Mesenchymal stem cell (in vitro differentiated cells and primary cell): ENCODE measurements at regions not wholly inside any gene's neighbourhood (a gene's known extent, or its start where the extent isn't known, plus 50 kb on each side); places are given as distances from the start of the nearest gene placed in this dataset.
"Not testable (repeated sequence)": the region's sequence is repeated elsewhere in the genome, so short reads cannot be mapped to it uniquely, and the experiment has no call there.

ENCODE experiments used
- DNase-seq: peaks from one replicate; pipeline ENCODE4 v3.0.0-alpha.2; 2013
- H2AFZ ChIP-seq: one replicate; pipeline ENCODE4 v1.6.1; 2013; ENCODE audit warnings: low read depth, mild to moderate bottlenecking, control low read depth, inconsistent platforms, low read length, moderate library complexity
- H2AK5ac ChIP-seq: 2 replicates; pipeline ENCODE4 v1.6.1; 2013; ENCODE audit warnings: low read length, moderate library complexity, mild to moderate bottlenecking, inconsistent platforms; ENCODE audit not compliant: severe bottlenecking
- H2BK120ac ChIP-seq: one replicate; pipeline ENCODE4 v1.6.1; 2013; ENCODE audit warnings: low read depth, mild to moderate bottlenecking, inconsistent platforms, low read length, moderate library complexity
- H2BK12ac ChIP-seq, 2 experiments: one replicate each; pipeline ENCODE4 v1.6.1; 2013; ENCODE audit warnings: inconsistent platforms in 2 of 2, low read length in 2 of 2, mild to moderate bottlenecking in 2 of 2, moderate library complexity in 2 of 2, control low read depth in 1 of 2
- H2BK15ac ChIP-seq: one replicate; pipeline ENCODE4 v1.6.1; 2013; ENCODE audit warnings: mild to moderate bottlenecking, low read depth, inconsistent platforms; ENCODE audit not compliant: poor library complexity, severe bottlenecking
- H2BK5ac ChIP-seq: 2 replicates; pipeline ENCODE4 v1.6.1; 2013; ENCODE audit warnings: low read depth, mild to moderate bottlenecking, low read length, control low read depth, inconsistent platforms; ENCODE audit not compliant: poor library complexity, severe bottlenecking
- H3K14ac ChIP-seq, 2 experiments: one replicate each; pipeline ENCODE4 v1.6.1; 2013; ENCODE audit warnings: inconsistent platforms in 2 of 2, low read length in 2 of 2, control low read depth in 1 of 2, mild to moderate bottlenecking in 1 of 2, moderate library complexity in 1 of 2
- H3K18ac ChIP-seq, 2 experiments: one replicate each; pipeline ENCODE4 v1.6.1; 2013; ENCODE audit warnings: inconsistent platforms in 2 of 2, low read length in 2 of 2, control low read depth in 1 of 2, low read depth in 1 of 2, mild to moderate bottlenecking in 1 of 2
- H3K23ac ChIP-seq, 2 experiments: one replicate each; pipeline ENCODE4 v1.6.1; 2013; ENCODE audit warnings: inconsistent platforms in 2 of 2, low read length in 2 of 2, mild to moderate bottlenecking in 2 of 2, moderate library complexity in 2 of 2, control low read depth in 1 of 2
- H3K27ac ChIP-seq: 2 replicates; pipeline ENCODE4 v1.5.1; 2013; ENCODE audit warnings: mild to moderate bottlenecking, moderate library complexity, low read length, control low read depth, inconsistent platforms; ENCODE audit not compliant: poor library complexity, severe bottlenecking
- H3K27me3 ChIP-seq, 2 experiments: 2 replicates each; pipeline versions ENCODE4 v1.6.1 to v1.7.0; 2013; ENCODE audit warnings: low read length in 2 of 2, mild to moderate bottlenecking in 2 of 2, moderate library complexity in 2 of 2, control low read depth in 1 of 2, inconsistent platforms in 1 of 2; ENCODE audit not compliant: control insufficient read depth in 1 of 2, insufficient read depth in 1 of 2
- H3K36me3 ChIP-seq, 2 experiments: 2 replicates each; pipeline versions ENCODE4 v1.6.1 to v1.7.0; 2013; ENCODE audit warnings: low read length in 2 of 2, control low read depth in 1 of 2, inconsistent platforms in 1 of 2, low read depth in 1 of 2, mild to moderate bottlenecking in 1 of 2; ENCODE audit not compliant: insufficient read depth in 2 of 2, control insufficient read depth in 1 of 2
- H3K4ac ChIP-seq, 2 experiments: one replicate each; pipeline ENCODE4 v1.6.1; 2013; ENCODE audit warnings: inconsistent platforms in 2 of 2, low read length in 2 of 2, mild to moderate bottlenecking in 2 of 2, moderate library complexity in 2 of 2, control low read depth in 1 of 2, low read depth in 1 of 2
- H3K4me1 ChIP-seq: 2 replicates; pipeline ENCODE4 v1.6.1; 2013; ENCODE audit warnings: low read depth, low read length, control low read depth; ENCODE audit not compliant: control insufficient read depth, insufficient read depth
- H3K4me2 ChIP-seq: 2 replicates; pipeline ENCODE4 v1.6.1; 2013; ENCODE audit warnings: low read length, mild to moderate bottlenecking, inconsistent platforms; ENCODE audit not compliant: poor library complexity, severe bottlenecking
- H3K4me3 ChIP-seq, 2 experiments: 2 replicates each; pipeline versions ENCODE4 v1.5.1 to v1.7.0; 2013; ENCODE audit warnings: low read length in 2 of 2, mild to moderate bottlenecking in 2 of 2, control low read depth in 1 of 2, low read depth in 1 of 2; ENCODE audit not compliant: insufficient read depth in 1 of 2
- H3K79me1 ChIP-seq: replicated peaks from 2 replicates; pipeline ENCODE4 v1.6.1; 2013; ENCODE audit warnings: mild to moderate bottlenecking, control low read depth, low read length, inconsistent platforms; ENCODE audit not compliant: poor library complexity, severe bottlenecking
- H3K9ac ChIP-seq: 2 replicates; pipeline ENCODE4 v1.7.0; 2013; ENCODE audit warnings: mild to moderate bottlenecking, low read length, moderate library complexity
- H3K9me3 ChIP-seq: 2 replicates; pipeline ENCODE4 v1.7.0; 2013; ENCODE audit warnings: mild to moderate bottlenecking, low read length; ENCODE audit not compliant: control insufficient read depth
- H4K8ac ChIP-seq: one replicate; pipeline ENCODE4 v1.6.1; 2013; ENCODE audit warnings: inconsistent platforms, mild to moderate bottlenecking, low read length, moderate library complexity
- H4K91ac ChIP-seq: one replicate; pipeline ENCODE4 v1.6.1; 2013; ENCODE audit warnings: mild to moderate bottlenecking, low read length, inconsistent platforms
- WGBS: methylation state at CpG from one replicate; pipeline ENCODE4 v1.1.7; 2013; ENCODE audit warnings: mixed read lengths; 5-methylcytosine and 5-hydroxymethylcytosine counted together

DNA sequence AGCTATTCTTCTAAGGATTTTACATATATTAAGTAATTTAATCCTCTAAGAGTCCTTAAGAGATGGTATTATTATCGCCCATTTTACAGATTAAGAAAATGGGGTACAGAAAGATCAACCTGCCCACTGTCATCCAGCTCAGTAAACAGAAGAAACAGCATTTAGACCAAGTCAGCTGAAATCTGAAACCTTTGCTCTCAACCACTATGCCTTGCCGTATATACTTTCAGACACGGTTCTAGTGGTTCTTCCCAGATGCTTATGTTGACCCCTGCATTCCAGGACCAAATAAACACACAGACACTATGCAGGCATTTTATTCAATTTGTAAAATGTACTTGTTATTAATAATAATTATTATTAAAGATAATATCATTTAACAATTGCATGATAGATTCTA lies 854.8 kb downstream of the KCNJ2 start:
- H3K4me1 ChIP-seq: peaks cover 3% of the 10 kb centered on the region

DNA sequence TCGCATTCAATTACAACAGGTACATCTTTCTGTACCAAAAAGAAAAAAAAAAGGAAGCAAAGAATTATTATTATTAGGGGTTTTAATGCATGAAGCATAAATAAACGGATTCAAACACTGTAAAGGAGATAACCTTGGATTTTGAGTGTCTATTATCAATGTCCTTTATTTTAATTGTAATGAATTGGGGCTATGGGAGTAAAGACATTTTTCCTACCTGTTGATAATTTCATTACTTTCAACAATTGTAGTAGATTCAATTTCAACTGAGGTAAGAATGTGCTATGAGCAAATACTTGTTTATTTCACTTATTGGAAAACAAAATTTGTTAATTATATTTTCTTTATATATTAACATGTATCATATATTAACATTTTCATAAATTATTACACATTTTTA lies 855.6 kb downstream of the KCNJ2 start:
- no peak overlapping the region for H3K27ac ChIP-seq
- H3K18ac ChIP-seq: no peak overlapping the region
- no peak overlapping the region for H3K23ac ChIP-seq
- H3K4ac ChIP-seq: no peak overlapping the region
- no peak overlapping the region for H2BK120ac ChIP-seq
- H3K36me3 ChIP-seq: no peaks in the 10 kb centered on the region
- H3K14ac ChIP-seq: no peak overlapping the region
- no peak overlapping the region for H2BK5ac ChIP-seq
- no peak overlapping the region for H2AFZ ChIP-seq
- WGBS: 83% methylated on average over 1 of the region's 2 CpGs
- no peak overlapping the region for H3K4me2 ChIP-seq
- H3K9me3 ChIP-seq: peaks cover 5% of the 10 kb centered on the region
- DNase-seq: no peak
- no peaks in the 10 kb centered on the region for H3K79me1 ChIP-seq
- no peaks in the 10 kb centered on the region for H3K27me3 ChIP-seq
- no peak overlapping the region for H2AK5ac ChIP-seq
- no peak overlapping the region for H2BK12ac ChIP-seq
- H3K4me1 ChIP-seq: peaks cover 3% of the 10 kb centered on the region
- no peak overlapping the region for H3K9ac ChIP-seq
- no peak overlapping the region for H3K4me3 ChIP-seq
- no peak overlapping the region for H2BK15ac ChIP-seq
- no peak overlapping the region for H4K8ac ChIP-seq
- H4K91ac ChIP-seq: no peak overlapping the region

More for the DNA sequence above, 854.8 kb downstream of the KCNJ2 start:
- Histone ChIP-seq H3K23ac (no peak overlapping the region), H3K4me2 (no peak overlapping the region), H3K79me1 (no peaks in the 10 kb centered on the region), H3K27ac (no peak overlapping the region), H3K36me3 (no peaks in the 10 kb centered on the region), H2AFZ (no peak overlapping the region), H2BK120ac (no peak overlapping the region), H4K8ac (no peak overlapping the region), H3K9me3 (peaks cover 5% of the 10 kb centered on the region), H2BK12ac (no peak overlapping the region), H3K27me3 (no peaks in the 10 kb centered on the region), H3K18ac (no peak overlapping the region), H3K4ac (no peak overlapping the region), H3K14ac (no peak overlapping the region), H2BK5ac (no peak overlapping the region), H3K4me3 (no peak overlapping the region), H2BK15ac (no peak overlapping the region), H4K91ac (no peak overlapping the region), H3K9ac (no peak overlapping the region), H2AK5ac (no peak overlapping the region)
- 41% methylated on average over 3 of the region's 3 CpGs for WGBS
- peak; percentile 38 for DNase-seq

DNA sequence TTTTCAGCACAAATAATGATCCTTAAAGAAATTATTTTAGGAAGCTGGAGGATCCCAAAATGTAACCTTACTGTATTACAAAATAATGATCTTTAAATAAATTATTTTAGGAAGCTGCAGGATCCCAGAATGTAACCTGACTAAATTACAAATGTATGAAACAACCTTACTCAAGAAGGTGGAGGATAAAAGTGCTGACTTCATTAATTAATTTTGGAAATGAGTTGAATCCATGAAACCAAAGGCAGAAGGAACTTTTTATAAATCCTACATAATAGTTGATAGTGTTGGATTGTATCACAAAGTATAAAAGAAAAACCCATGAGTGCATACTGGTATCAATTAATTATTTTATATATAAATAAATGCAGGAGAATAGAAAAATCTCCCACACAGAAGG lies 859.9 kb downstream of the KCNJ2 start:
- no peaks in the 10 kb centered on the region for H3K36me3 ChIP-seq
- H2BK12ac ChIP-seq: no peak overlapping the region
- H2BK15ac ChIP-seq: no peak overlapping the region
- H3K4me2 ChIP-seq: no peak overlapping the region
- DNase-seq: no peak
- H2BK5ac ChIP-seq: no peak overlapping the region
- H4K91ac ChIP-seq: no peak overlapping the region
- no peaks in the 10 kb centered on the region for H3K79me1 ChIP-seq
- no peak overlapping the region for H3K14ac ChIP-seq
- no peaks in the 10 kb centered on the region for H3K4me1 ChIP-seq
- no peak overlapping the region for H2BK120ac ChIP-seq
- no peak overlapping the region for H3K4ac ChIP-seq
- H3K27me3 ChIP-seq: no peaks in the 10 kb centered on the region
- no peak overlapping the region for H3K4me3 ChIP-seq
- no peak overlapping the region for H3K23ac ChIP-seq
- no peak overlapping the region for H3K9ac ChIP-seq
- H2AFZ ChIP-seq: no peak overlapping the region
- H3K18ac ChIP-seq: no peak overlapping the region
- H4K8ac ChIP-seq: no peak overlapping the region
- H3K27ac ChIP-seq: no peak overlapping the region
- H3K9me3 ChIP-seq: no peaks in the 10 kb centered on the region
- no peak overlapping the region for H2AK5ac ChIP-seq

DNA sequence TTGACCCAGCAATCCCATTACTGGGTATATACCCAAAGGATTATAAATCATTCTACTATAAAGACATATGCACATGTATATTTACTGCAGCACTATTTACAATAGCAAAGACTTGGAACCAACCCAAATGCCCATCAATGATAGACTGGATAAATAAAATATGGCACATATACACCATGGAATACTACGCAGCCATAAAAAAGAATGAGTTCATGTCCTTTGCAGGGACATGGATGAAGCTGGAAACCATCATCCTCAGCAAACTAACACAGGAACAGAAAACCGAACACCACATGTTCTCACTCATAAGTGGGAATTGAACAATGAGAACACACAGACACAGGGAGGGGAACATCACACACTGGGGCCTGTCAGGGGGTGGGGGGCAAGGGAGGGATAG lies 862.0 kb downstream of the KCNJ2 start:
- WGBS: no CpG with 5 or more reads among the region's 2 CpGs
- H4K8ac ChIP-seq, H2AFZ ChIP-seq: not testable (repeated sequence)

More for the DNA sequence above, 862.0 kb downstream of the KCNJ2 start:
- H3K14ac ChIP-seq, DNase-seq, H3K4me3 ChIP-seq, H3K4me2 ChIP-seq, H3K4me1 ChIP-seq, H3K9me3 ChIP-seq, H3K4ac ChIP-seq, H3K36me3 ChIP-seq, H2BK5ac ChIP-seq, H3K18ac ChIP-seq, H2BK12ac ChIP-seq, H4K91ac ChIP-seq, H2AK5ac ChIP-seq, H3K23ac ChIP-seq, H3K27me3 ChIP-seq, H3K79me1 ChIP-seq, H3K27ac ChIP-seq, H3K9ac ChIP-seq, H2BK120ac ChIP-seq, H2BK15ac ChIP-seq: not testable (repeated sequence)
